ENCODE measurements at regions not wholly inside any gene's neighbourhood (a gene's known extent, or its start where the extent isn't known, plus 50 kb on each side); places are given as distances from the start of the nearest gene placed in this dataset.

GRCh38 chr2:58740426-58740825, 499.3 kb upstream of the FANCL start:
- no peak for DNase-seq

DNA sequence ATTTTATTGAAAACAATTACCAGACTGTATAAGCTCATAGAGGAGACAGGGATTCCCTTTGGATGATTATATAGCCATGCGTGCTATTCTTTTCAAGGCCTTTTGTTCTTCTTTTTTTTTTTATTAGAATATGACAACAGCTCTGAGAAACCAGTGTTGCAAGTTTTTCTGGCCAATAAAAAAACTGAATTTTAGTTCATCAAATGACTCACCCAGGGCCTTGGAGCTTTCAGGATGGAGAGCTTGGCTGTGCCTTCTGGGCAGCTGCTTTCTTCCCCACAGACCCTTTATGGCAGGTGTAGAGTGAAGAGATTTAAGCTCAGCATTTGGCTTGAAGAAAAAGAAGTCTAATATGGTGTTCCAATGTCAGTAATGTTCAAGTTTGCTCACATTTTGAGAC, 497.9 kb upstream of the FANCL start:
- DNase-seq, result no peak

GRCh38 chr2:58734365-58734764, 493.2 kb upstream of the FANCL start:
- no peak for DNase-seq

DNA sequence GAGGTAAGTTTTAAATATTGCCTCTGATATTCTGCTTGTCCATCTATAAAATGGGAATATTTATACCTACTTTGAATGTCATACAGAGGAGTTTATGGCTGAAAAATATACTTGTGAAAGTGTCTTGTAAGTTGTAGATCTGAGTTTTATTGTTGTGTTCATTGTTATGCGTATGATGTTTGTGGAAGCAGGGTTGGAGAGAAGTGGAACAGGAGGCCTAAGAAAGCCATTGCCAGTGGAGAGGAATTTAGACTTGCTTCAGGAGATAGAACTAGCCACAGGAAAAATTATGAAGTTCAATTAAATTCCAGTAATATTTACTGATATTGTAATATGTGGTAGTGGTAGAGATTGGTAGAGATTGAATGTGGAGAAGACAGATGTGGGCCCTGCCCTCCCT, 491.9 kb upstream of the FANCL start:
- no peak for DNase-seq

DNA sequence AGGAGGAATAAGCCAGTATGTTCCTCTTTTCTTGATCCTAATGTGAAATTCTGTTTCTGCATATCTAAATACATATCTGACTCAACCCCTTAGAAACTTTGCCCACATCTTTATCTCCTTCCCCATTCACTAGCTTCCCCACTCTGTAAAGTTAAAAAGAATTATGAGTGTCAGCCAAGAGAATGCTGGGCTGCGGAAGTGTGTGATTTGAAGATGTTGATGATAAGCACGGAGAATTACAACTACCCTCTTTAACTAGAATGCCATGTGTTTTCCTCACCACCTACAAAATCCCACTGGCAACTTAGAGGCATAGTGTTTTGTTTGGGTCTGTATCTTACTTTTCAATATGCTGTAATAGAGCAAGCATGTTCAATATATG, 490.4 kb upstream of the FANCL start:
- DNase-seq, result no peak

DNA sequence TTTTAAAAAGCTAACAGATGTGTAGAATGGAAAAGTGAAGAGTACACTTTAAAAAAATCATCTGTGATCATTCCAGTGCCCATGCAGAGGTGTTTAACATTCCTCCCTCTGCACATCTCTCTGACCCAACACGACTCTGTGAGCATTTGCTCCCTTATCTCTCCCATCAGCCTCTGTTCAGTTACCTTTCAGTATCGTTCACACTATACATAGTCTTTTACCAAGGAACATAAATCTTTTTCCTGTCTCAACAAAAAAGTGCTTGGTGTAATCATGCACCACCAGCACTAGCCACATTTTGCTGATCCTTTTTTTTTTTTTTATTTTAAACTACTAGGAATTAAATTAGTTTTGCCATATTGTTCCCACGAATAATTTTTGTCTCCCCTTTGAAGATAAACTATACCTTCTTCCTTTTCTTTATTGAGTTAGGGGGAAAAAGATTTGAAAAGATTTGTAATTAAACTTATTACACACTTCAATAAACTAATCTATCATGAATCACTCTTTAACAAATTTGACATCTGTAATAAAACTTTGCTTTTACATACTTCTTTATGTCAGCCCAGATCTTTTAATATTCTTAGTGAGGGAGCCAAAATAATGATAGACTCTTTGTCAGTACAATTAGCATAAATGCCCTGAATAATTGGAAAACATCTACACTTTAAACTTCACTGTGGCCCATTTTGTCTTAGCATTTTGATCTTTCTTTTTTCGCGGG, 489.8 kb upstream of the FANCL start:
- no peak for DNase-seq

DNA sequence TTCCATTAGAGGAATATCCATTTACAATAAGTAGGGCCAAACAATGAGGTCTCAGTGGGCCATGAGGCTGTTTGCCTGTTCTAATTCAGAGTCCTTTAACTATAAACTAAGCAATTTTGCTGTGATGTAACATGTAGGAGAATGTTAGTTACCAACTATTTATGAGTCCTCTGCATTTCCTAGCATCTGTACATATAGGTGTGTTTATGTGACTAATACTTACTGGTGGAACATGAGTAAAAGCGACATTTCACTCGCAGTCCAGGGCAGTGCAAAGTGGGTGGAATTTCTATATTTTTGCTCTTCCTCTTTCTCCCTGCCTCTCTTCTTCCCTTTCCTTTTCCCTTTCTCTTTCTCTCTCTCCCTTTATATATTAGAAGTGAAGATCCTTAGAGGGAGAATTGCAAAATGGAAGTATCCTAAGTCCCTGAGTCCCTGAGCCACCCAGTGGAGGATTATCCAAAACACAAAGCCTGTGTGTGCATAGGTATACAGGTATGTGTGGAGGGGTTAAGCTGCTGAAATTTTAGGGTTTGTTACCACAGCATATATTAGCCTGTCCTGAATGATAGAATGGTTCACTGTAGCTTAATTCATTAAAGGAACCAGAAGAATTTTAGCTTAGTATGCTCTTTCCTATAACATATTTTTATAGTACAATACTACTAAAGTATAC, 487.0 kb upstream of the FANCL start:
- no peak for DNase-seq

GRCh38 chr2:58721912-58722591, 480.9 kb upstream of the FANCL start:
- no peak for DNase-seq

DNA sequence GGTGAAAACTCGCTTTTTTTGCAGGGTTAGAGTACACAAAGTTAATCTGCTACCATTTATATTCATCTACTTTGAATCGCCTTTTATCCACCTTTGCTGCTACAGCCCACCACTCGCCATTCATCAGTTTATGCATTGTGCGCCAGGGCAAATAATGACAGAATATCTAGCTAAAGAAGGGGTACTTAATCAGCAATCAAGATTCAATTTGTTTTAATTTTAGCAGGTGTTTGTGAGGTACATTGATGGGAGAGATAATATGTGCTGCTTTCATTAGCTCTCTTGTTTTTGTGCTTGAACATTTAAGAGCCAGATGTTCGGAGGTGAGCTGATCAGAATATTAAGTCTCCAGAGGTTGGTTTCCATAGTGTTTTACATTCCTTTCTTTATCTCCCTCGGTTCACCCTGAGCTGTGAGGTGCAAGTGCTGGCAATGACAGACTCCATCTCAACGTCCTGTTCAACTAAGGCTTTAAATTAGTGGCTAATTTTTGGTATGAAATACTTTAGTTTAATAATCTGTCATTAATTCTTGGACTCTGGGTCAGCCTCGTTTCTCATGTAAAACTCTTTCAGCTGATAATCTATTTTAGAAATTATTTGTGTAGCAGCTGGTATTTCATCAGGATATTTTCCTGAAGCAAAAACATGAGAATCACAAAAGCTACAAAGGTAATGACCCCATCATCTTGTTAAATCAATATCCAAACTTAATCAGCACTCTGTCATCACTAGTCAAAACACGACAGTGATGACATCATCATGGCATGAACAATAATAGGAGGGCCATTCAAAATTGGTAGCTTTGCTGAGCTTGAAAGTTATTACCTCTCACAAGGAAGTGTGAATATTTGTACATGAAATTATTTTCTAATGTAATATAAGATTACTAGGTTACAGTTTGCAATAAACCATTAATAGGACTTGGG, 479.9 kb upstream of the FANCL start:
- no peak for DNase-seq

GRCh38 chr2:58720033-58720769, 479.1 kb upstream of the FANCL start:
- no peak for DNase-seq

DNA sequence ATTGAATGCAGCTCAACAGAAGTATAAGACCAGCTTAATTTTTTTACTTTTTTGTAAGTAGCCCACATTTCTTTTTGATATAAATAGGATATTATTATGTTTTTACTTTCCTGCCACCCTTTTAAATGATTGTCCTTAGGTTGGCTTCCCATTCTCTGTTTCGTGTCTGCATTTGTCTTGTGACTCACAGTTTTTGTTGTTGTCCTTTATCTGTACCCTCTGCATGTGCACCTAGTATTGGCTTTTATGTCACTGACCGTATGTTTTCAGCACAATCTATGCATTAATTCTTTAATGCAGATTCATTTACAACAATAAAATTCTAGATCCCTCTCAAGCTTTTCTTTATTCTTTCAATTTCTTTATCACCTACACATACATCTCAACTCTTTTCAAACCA, 474.2 kb upstream of the FANCL start:
- no peak for DNase-seq

- no peak for DNase-seq
These were observed 473.1 kb upstream of the FANCL start for GRCh38 chr2:58714238-58714637.

DNA sequence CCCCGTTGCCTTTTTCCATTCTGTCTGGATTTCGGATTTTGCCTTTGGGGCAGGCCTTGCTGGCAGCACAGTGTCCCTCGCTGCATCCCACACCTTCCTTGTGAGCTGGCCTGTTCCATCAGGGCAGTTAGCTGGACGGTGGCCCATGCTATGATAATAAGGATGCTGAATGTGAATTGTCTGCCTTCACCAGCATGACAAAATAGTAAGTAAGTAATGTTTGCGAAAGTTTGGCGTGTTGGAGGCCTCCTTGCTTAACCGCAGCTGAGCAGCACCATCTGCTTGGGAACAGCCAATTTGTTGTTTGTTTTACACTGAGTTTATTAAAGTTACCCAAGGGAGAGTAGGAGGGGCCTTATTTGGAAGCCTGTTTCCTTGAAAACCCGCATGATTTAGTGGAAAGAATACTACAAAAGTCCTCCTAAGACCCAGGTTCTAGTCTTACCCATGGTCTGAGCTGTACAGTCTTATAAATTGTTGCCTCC, 469.7 kb upstream of the FANCL start:
- no peak for DNase-seq

- no peak for DNase-seq
These were observed 468.7 kb upstream of the FANCL start for GRCh38 chr2:58709687-58710354.

DNA sequence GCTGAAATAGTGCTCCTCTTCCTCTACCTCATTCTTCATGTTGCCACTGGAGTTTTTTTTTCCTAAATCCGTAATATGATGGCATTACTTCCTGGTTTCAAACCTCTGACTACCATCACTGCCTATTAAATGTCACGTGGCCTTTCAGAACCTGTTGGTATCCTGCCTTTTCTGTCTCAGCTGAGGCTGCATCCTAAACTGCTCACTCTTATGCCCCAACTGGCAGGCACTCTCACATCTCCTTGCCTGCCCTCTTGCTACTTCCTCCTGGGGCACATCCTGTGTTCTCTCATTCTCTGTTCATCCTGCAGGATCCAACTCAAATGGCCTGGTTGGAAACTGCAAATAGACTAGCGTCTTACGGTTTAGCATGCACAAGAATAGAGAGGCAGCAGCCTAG, 468.1 kb upstream of the FANCL start:
- no peak for DNase-seq

GRCh38 chr2:58708565-58708964, 467.4 kb upstream of the FANCL start:
- DNase-seq, result no peak

DNA sequence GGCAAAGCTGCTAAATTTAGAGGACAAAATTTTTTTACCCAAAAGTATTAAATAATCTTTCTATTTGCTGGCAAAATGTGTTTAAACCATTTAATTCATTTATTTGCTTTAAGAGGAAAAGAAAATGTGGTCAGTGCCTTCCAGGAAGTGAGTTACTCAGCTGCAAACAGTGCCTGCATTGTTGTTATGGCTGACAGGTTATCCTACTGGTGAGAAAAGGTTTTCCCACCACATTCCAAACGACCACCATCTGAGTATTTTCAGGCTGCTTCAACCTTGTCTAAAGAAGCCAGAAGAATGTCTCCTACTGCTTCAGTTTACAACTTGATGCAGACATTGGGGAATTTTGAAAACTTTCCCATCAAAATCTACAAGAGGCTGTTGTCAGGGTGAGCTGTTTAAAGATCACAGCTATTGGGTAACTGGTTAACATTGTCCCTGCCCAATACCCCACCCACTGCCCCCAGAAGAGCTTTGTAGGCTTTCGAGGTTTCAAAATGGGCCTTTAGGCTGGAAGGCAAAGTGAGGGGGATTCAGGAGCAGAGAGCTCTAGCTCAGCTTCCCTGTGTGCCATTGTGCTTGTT, 461.3 kb upstream of the FANCL start:
- DNase-seq, result no peak

GRCh38 chr2:58701688-58702301, 460.7 kb upstream of the FANCL start:
- no peak for DNase-seq

DNA sequence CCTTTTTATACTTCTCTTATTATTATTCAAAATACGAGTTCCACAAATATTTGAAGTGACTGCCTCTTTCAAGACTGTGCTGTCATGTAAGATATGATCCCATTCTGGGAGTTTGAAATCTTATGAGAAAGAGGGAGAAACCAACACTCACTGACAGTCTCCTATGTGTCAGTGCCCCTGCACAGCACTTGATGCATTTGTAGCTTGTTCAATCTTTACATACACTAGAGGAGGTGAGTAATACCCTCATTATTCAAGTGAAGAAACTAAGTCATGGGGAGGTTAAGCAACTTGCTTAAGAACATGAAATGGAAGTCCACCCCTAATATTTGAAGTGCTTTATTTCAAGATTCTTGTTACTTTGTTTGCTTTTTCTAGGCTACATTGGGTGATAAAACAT, 459.5 kb upstream of the FANCL start:
- no peak for DNase-seq

- DNase-seq, result no peak
These were observed 458.3 kb upstream of the FANCL start for GRCh38 chr2:58699411-58699810.
